ENCODE measurements at regions not wholly inside any gene's neighbourhood (a gene's known extent, or its start where the extent isn't known, plus 50 kb on each side); places are given as distances from the start of the nearest gene placed in this dataset.

DNA sequence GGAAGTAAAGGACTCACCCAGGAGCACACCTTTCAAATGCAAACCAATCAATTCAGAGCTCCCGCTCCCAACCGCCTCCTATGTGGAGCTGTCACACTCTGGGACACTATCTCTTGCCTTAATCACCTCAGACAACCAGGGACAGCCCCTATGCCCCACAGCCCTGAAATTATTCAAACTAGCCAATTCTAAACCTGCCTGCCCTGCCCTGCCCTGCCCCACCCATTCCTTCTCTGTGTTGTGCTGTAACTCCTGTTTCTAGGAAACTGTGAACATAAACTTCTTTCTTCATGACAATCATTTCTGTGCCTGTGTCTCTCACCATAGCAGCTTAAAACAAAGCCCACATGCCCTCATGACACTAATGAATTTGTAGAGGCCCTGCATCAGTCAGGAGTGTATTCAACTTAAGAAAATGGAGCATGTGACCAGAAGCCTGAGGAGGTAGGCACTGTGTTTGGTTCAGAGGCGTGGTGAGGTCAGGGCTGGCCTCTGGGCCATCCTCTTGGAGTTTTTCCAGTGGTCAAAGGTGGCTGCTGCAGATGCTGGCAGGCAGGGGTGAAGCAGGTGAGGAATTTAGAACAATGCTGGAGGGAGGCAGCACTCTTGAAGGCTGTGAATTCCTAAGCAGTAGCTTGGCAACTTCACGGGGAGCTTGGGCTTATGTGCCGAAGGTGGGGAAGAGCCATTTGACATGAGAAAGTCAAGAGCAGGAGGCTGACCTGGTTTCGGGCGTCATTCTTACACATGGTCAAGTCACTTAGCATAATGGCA lies 74.5 kb downstream of the RHOU start:
- no peak overlapping the region for H3K4me2 ChIP-seq (ENCODE audit: low read length)
- TF ChIP-seq, protein P1, sequence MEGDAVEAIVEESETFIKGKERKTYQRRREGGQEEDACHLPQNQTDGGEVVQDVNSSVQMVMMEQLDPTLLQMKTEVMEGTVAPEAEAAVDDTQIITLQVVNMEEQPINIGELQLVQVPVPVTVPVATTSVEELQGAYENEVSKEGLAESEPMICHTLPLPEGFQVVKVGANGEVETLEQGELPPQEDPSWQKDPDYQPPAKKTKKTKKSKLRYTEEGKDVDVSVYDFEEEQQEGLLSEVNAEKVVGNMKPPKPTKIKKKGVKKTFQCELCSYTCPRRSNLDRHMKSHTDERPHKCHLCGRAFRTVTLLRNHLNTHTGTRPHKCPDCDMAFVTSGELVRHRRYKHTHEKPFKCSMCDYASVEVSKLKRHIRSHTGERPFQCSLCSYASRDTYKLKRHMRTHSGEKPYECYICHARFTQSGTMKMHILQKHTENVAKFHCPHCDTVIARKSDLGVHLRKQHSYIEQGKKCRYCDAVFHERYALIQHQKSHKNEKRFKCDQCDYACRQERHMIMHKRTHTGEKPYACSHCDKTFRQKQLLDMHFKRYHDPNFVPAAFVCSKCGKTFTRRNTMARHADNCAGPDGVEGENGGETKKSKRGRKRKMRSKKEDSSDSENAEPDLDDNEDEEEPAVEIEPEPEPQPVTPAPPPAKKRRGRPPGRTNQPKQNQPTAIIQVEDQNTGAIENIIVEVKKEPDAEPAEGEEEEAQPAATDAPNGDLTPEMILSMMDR (IDR thresholded peaks at IDR 0.05; ENCODE audit: poor library complexity, severe bottlenecking) = no peak
- TF ChIP-seq POLR2AphosphoS5 (IDR thresholded peaks at IDR 0.05) (no peak), SMC3 (conservative IDR thresholded peaks at IDR 0.05; ENCODE audit: poor library complexity) (no peak), TAF1 (IDR thresholded peaks at IDR 0.05; ENCODE audit: low read depth) (no peak), RAD21 (conservative IDR thresholded peaks at IDR 0.05) (no peak)
- H3K4me3 ChIP-seq (ENCODE audit: low read length) = no peak overlapping the region
- no peaks in the 10 kb centered on the region for H3K79me2 ChIP-seq (replicated peaks; ENCODE audit: insufficient read depth, low read length)
- H3K27me3 ChIP-seq (ENCODE audit: insufficient read depth, low read depth, low read length) = no peaks in the 10 kb centered on the region
- H3K9me3 ChIP-seq (ENCODE audit: low read length) = no peaks in the 10 kb centered on the region
- H4K20me1 ChIP-seq (ENCODE audit: insufficient read depth) = no peaks in the 10 kb centered on the region
- no peak overlapping the region for H2AFZ ChIP-seq (ENCODE audit: low read depth, low read length)
- no peaks in the 10 kb centered on the region for H3K9me2 ChIP-seq (ENCODE audit: insufficient read depth, low read length)
- H3K27ac ChIP-seq (ENCODE audit: low read length) = no peak overlapping the region
- no peaks in the 10 kb centered on the region for H3F3A ChIP-seq (ENCODE audit: insufficient read depth, low read length, poor library complexity, severe bottlenecking)
- H3K9ac ChIP-seq (ENCODE audit: low read length) = no peak overlapping the region
- H3K36me3 ChIP-seq (ENCODE audit: insufficient read depth, low read length) = no peaks in the 10 kb centered on the region

- no peaks in the 10 kb centered on the region for H4K20me1 ChIP-seq (ENCODE audit: insufficient read depth)
- H3K27ac ChIP-seq (ENCODE audit: low read length) = no peak overlapping the region
- H2AFZ ChIP-seq (ENCODE audit: low read depth, low read length) = no peak overlapping the region
- H3K79me2 ChIP-seq (replicated peaks; ENCODE audit: insufficient read depth, low read length) = no peaks in the 10 kb centered on the region
- TF ChIP-seq, protein P1 (IDR thresholded peaks at IDR 0.05; ENCODE audit: poor library complexity, severe bottlenecking) = no peak
- no peak for TF ChIP-seq TAF1 (IDR thresholded peaks at IDR 0.05; ENCODE audit: low read depth)
- TF ChIP-seq, protein P2, sequence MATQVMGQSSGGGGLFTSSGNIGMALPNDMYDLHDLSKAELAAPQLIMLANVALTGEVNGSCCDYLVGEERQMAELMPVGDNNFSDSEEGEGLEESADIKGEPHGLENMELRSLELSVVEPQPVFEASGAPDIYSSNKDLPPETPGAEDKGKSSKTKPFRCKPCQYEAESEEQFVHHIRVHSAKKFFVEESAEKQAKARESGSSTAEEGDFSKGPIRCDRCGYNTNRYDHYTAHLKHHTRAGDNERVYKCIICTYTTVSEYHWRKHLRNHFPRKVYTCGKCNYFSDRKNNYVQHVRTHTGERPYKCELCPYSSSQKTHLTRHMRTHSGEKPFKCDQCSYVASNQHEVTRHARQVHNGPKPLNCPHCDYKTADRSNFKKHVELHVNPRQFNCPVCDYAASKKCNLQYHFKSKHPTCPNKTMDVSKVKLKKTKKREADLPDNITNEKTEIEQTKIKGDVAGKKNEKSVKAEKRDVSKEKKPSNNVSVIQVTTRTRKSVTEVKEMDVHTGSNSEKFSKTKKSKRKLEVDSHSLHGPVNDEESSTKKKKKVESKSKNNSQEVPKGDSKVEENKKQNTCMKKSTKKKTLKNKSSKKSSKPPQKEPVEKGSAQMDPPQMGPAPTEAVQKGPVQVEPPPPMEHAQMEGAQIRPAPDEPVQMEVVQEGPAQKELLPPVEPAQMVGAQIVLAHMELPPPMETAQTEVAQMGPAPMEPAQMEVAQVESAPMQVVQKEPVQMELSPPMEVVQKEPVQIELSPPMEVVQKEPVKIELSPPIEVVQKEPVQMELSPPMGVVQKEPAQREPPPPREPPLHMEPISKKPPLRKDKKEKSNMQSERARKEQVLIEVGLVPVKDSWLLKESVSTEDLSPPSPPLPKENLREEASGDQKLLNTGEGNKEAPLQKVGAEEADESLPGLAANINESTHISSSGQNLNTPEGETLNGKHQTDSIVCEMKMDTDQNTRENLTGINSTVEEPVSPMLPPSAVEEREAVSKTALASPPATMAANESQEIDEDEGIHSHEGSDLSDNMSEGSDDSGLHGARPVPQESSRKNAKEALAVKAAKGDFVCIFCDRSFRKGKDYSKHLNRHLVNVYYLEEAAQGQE (IDR thresholded peaks at IDR 0.05; ENCODE audit: borderline replicate concordance) = no peak
- no peak for TF ChIP-seq EP300 (conservative IDR thresholded peaks at IDR 0.05; ENCODE audit: poor library complexity, severe bottlenecking)
- TF ChIP-seq MXI1 (conservative IDR thresholded peaks at IDR 0.05; ENCODE audit: poor library complexity, severe bottlenecking) = no peak
- no peak for TF ChIP-seq EZH2 (IDR thresholded peaks at IDR 0.05; ENCODE audit: borderline replicate concordance, insufficient read depth, low read length, poor library complexity, severe bottlenecking)
- no peak for TF ChIP-seq RAD21 (conservative IDR thresholded peaks at IDR 0.05)
- TF ChIP-seq SMC3 (conservative IDR thresholded peaks at IDR 0.05; ENCODE audit: poor library complexity) = no peak
- TF ChIP-seq POLR2AphosphoS5 (IDR thresholded peaks at IDR 0.05) = no peak
- H3K4me3 ChIP-seq (ENCODE audit: low read length) = no peak overlapping the region
- no peaks in the 10 kb centered on the region for H3K36me3 ChIP-seq (ENCODE audit: insufficient read depth, low read length)
- no peaks in the 10 kb centered on the region for H3K9me3 ChIP-seq (ENCODE audit: low read length)
- H3K9me2 ChIP-seq (ENCODE audit: insufficient read depth, low read length) = no peaks in the 10 kb centered on the region
- H3K9ac ChIP-seq (ENCODE audit: low read length) = no peak overlapping the region
- H3K4me2 ChIP-seq (ENCODE audit: low read length) = no peak overlapping the region
- H3K27me3 ChIP-seq (ENCODE audit: insufficient read depth, low read depth, low read length) = no peaks in the 10 kb centered on the region
- no peaks in the 10 kb centered on the region for H3F3A ChIP-seq (ENCODE audit: insufficient read depth, low read length, poor library complexity, severe bottlenecking)
Measured at GRCh38 chr1:228810395-228810758, 75.1 kb downstream of the RHOU start.
